ENCODE measurements at regions not wholly inside any gene's neighbourhood (a gene's known extent, or its start where the extent isn't known, plus 50 kb on each side); places are given as distances from the start of the nearest gene placed in this dataset.

DNA sequence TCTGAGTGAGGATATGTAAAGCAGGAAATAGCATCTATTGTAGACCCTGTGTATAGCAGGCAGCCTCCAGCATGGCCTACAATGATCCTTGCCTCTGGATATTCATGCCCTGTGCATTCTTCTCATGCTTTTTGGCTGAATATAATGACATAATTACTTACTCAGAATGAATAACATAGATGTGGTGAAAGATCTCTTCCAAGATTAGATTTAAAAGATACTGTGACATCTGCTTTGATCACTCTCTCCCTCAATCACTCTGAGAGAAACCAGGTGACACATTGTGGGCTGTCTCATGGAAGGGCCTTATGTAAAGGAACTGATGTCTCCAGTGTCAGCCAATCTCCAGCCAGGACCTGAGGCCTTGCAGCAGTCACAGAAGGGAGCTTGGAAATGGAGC is 376.7 kb downstream of the DNAH5 start:
- peak; percentile 75 to 77 for DNase-seq (ENCODE audit: low read depth in 2 of 2)

DNA sequence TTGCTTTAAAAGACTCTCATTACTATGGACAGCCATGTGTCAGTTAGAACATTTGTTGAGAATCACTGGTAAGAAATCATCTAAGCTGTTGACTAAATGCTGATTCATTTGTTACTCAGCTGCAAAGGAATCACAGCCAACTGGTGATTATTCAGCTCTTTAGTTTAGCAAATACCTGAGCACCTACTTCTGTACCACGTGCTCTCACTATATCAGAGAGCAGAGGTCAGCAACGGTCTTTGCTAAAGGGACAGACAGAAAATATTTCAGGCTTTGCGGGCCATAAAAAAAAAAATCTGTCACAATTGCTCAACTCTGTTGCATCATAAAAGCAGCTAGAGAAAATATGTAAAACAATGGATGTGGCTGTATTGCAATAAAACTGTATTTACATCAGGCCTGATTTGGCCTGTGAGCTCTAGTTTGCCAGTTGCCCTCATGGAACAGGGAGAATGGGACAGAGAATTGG is 377.6 kb downstream of the DNAH5 start:
- peak; percentile 81 to 86 for DNase-seq (ENCODE audit: low read depth in 2 of 2)

DNA sequence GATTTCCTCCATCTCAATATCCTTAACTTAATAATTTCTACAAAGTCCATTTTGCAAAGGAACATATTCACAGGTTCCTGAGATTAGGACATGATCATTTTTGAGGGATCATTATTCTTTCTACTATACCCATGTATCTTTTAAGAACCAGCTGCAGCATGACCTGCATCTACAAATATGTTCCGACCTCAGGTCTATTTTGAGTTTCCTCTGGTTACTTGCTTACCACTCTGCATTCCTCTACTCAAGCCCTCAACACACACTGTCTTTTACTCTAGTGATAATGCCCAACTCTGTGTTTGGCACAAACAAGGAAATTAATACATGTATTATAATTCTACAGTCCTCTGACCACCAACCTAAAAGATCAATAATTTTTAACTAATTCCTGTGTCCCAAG is 386.1 kb downstream of the DNAH5 start:
- no peak for DNase-seq (ENCODE audit: low read depth in 2 of 2)

DNA sequence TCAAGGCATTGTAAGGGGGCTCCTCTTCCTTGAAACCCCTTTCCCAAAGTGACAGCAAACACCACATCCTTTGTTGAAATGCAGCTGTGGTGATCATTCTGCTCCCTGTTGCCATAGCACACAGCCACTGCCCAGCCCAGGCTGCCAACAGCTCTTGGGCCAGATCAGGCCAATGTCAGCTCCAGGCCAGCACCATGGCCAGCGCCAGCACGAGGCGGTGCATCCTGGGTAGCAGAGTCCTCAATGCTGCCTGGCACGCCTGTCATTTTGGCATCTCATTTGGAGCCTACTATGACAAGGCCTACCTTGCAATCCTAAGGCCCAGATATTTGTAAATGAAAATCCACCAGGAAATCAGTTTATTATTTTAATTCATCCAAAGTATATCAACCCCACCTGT is 390.6 kb downstream of the DNAH5 start:
- DNase-seq (ENCODE audit: low read depth in 2 of 2): no peak

DNA sequence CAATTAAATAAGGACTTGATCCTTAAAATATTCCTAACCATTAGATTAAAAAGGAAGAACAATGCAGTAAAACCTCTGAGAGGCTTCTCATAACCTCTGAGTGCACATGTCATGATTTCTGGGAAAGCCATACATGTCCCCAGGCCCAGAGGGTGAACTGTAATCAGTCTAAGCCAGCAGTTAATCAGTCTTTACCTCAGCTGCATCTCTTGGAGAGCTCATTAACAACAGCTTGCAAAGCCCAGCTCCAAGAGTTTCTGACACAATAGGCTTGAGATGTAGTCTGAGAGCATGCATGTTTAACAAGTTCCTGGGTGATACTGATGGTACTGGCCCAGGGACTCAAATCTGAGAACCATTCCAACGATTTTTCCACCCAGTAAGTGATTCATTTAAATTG is 392.1 kb downstream of the DNAH5 start:
- no peak for DNase-seq (ENCODE audit: low read depth in 2 of 2)

DNA sequence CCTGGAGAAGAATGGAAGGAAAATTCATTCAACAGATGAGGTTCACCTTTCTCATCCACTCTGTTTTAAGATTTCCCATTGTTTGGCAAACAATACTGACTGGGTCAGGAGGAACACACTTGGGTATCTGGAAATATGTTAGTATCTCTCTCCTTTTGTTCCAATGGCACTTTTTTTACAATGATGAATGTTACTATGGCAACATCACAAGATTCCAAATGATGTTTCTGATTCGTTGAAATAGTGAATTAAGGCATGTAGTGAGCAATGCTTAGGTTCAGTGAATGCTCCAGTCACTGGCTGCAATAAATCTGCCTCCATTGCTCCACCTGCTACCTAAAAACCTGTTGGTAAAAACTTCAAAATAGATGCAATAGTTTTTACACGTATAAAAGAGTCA is 392.8 kb downstream of the DNAH5 start:
- DNase-seq (ENCODE audit: low read depth in 2 of 2): no peak

DNA sequence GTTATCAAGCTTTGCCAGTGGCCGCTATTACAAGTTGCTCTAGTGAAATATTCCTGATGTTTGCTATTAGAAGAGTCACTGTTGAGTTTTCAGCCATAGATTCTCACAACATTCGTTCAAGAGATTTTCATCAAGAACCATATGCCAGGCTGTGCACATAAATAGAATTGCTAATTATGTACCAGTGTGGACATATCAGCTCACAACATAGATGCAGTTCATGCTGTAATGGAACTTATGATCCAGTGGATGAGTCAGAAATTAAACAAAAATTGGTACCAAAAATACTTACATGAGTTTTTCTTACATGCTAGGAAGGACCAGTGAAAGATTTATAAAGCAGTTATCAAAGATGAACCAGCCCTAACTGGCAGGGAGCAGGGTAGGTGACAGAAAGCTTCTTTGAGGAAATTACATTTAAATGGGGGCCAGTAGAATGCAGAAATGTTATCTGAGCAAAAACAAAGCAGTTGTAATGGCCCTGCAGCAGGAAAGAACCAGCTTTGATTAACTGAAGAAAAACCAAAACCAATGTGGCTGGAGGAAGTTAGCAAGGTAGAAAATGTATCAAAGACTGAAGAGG is 404.2 kb downstream of the DNAH5 start:
- no peak for DNase-seq (ENCODE audit: low read depth in 2 of 2)

DNA sequence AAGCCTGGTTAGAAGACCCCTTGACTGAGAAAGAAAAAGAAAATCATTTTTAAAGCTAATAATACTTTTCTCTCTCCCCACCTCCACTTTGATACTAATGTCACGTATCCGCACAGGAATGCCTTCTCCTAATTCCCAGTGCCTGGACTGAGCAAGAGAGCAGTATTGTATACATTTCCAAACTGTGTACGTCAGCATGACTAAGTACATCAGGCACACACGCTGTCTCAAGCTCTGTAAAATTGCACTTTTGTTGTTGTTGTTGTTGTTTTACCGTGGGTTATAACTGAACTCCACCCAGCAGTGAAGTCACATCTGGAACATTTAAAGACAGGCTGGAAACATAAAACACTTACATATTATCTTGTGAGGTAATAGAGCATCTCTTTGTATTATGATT is 407.6 kb downstream of the DNAH5 start:
- no peak for DNase-seq (ENCODE audit: low read depth in 2 of 2)

DNA sequence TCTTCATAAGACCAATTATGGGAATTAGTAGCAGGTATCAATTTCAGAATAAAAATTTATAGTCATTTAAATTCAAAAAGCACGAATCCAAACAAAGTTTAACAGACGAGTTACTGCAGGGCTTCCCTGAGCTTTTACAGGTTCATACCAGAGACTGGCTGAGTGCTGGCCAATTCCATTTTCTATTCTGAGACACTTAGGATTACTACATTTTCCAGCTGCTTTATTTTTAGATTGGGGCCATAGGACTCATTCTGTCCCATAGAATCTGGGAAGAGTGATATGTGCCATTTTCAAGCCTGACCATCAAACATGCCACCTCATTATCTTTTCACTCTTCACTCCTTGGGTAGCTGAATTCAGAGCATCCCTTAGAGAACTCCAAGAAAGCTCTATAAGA is 410.7 kb downstream of the DNAH5 start:
- DNase-seq (ENCODE audit: low read depth in 2 of 2): no peak

DNA sequence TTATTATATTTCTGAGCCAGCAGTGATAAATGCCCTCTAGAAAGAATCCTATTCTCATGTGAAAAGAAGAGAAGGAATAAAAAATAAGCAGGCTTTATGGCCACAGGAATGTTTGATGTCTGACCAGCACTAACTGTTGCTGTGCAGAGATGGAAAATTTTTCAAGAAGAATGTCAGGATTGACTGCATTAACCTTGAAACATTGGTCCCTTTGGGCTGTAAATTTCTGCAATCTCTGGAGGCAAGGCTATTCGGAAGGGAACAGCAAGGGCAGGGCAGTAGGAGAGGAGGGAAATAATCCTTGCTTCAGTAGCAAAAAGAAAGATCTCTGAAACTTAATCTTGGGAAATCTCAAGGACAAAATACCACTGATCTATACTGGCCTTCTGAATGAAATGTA is 415.2 kb downstream of the DNAH5 start:
- DNase-seq (ENCODE audit: low read depth in 2 of 2): no peak

DNA sequence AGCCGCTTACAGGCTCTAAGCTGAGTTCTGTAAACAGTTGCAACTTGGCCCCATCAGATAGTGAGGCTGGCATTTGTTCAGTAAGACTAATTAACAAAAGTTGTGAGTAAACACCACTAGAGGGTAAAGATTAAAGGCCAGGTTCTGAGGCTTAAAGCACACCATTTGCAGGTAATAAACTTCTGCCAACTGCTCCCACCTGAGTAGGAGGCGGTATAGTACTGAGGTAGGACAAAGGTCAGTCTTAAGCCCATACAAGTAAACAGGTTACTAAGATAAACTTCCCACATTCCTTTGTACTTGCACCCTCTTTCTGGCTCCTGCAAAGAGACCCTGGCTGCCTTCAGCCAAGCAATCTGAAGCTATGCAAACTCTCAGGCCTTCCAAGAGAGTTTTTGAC is 419.6 kb downstream of the DNAH5 start:
- no peak for DNase-seq (ENCODE audit: low read depth in 2 of 2)

DNA sequence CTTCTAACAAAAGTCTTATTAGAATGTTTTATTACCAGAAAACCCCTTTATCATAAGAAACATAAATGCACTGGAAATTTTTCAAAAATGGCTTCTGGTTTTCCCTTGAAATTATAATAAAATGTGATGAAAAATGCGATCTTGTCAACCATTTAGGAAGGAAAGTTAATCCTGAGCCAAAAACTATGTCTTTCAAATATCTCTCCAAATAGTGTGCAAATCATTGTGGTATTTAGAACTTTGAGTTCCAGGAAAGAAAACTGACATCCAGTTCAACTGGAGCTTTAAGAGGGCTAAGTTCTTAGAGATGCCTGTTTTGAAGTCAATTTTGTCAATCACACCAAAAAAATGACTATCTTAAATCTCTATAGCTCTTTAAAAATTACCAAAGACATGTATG is 425.4 kb downstream of the DNAH5 start:
- no peak for DNase-seq (ENCODE audit: low read depth in 2 of 2)

DNA sequence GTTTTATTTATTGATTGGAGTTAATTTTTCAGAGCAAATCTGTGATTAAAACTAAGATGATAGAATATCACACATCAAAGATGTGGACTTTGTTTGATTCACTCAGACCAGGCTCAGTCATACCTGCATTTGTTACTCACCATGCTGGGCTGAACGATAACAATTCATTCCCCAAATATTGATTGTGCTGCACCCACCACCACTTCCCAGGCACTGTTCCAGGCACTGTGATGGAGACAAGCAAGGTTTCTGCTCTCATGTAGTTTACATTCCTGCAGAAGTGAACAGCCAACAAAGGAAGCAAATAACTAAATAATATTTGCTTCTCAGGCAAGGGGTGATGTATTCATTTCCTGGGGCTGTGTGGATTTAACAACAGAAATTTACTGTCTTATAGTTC is 428.3 kb downstream of the DNAH5 start:
- no peak for DNase-seq (ENCODE audit: low read depth in 2 of 2)

DNA sequence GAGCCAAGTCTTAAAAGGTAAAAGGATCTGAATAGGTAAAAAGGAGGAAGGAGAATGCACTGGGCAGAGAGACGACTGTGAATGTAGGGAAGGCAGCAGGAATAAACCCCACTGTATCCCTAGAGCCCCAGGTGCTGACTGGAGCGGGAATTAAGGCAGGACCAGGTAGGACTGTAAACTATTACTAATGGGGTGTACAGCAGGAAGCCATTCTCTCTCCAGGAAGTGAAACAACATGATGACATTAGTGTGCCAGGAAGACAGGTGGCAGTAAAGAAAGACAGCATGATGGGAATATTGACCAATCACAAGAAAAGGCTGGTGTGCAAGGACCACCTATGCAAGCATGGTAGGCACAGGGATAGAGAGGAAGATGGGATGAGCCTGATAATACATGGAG is 433.0 kb downstream of the DNAH5 start:
- no peak for DNase-seq (ENCODE audit: low read depth in 2 of 2)

DNA sequence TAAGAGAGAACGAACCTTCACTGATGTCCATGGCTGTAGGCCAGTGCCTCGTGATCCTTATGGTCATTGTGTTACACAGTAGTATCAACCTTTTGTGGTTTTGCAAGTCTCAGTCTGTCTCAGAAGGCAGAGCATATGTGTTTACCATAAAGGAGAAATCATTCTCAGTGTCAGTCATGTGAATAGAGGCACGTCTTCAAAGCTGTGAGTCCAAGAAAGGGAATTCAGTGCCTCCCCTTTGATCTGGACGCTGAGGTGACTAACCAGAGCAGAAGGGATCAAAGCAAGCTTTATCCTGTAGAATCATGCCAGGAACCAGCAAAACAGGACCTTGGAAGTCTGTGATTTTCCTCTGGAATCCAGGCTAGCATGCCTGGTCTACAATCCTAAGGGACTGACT is 433.9 kb downstream of the DNAH5 start:
- DNase-seq (ENCODE audit: low read depth in 2 of 2): no peak

DNA sequence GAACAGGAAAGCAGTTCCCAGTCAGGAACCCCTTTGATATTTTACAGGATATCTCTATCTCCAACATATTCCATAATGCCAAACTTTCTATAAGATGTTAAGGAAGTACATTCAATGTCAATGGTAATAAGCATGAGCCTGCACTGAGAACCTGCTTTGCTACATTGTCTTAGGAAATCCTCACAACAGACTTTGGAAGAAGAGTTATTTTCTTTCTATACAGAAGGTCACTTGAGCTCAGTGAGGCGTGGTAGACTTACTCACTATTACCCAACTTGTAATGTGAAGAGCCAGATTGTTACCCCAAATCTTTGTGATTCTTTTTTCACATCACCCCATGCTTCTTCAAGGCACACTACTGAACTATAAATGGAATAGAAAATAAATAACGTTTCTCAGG is 435.9 kb downstream of the DNAH5 start:
- DNase-seq (ENCODE audit: low read depth in 2 of 2): no peak

DNA sequence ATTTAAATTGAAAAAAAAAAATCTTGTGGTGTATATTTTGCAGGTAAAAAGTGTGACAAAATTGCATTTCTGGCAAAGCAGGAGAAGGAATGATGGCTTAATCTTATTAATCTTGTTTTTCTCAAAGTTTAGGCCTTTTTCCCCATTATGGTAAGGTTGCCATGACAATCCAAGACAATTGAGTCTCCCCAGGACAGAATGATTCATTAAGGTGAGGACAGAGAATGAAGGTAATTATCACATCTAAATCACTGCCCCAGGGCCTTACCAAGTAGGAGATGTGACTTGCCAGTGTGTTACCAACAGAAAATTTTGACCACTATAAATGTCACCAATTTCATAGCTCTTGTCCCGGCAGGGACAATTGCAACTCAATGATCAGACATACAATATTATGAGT is 439.2 kb downstream of the DNAH5 start:
- DNase-seq (ENCODE audit: low read depth in 2 of 2): no peak

DNA sequence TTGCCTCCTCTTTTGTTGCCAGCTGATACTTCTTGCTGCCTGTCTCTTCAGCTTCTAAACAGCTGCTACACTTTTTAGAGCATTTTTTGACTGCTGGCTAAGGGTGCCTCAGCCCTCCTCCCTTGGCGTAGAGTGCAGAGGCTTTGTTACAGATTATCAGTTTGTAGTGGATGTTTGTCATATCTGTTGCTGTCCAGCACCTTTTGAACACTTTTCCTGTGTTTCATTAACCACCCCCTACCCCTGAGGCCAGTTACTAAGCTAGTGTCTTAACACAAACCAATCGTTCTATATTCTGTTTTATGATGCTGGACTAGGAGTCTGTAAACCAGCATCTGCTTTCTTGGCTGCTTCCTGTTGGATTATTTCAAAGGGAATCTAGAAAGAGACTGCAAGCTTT is 441.5 kb downstream of the DNAH5 start:
- no peak for DNase-seq (ENCODE audit: low read depth in 2 of 2)

DNA sequence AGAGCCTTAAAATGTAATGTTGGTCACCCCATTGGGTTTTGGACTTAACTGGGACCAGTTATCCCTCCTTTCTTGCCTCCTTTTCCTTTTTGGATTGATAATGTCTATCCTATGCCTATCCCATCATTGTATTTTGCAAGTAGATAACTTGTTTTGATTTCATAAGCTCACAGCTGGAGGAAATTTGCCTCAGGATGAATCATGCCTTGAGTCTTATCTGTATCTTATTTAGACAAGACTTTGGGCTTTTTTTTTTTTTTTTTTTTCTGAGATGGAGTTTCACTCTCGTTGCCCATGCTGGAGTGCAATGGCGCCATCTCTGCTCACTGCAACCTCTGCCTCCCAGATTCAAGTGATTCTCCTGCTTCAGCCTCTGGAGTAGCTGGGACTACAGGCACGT is 443.3 kb downstream of the DNAH5 start:
- DNase-seq (ENCODE audit: low read depth in 2 of 2): no peak

DNA sequence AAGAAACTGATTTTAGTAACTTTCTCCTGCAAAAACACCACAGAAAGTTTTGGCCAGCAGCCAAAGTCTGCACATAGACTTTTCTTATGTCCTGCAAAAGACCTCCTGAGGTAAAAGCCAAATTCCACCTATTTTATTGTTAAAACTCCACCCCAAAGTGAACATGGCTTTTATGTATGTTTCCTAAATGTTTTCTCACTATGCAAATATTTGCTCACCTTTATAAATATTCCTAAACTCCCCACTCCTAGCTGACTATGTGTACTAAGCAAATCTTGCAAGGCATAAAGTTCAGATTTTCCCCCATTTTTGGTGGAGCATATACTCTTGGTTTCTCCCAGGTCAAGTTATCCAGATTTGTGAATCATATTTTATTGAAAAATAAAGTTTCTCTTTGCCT is 446.2 kb downstream of the DNAH5 start:
- DNase-seq (ENCODE audit: low read depth in 2 of 2): no peak

DNA sequence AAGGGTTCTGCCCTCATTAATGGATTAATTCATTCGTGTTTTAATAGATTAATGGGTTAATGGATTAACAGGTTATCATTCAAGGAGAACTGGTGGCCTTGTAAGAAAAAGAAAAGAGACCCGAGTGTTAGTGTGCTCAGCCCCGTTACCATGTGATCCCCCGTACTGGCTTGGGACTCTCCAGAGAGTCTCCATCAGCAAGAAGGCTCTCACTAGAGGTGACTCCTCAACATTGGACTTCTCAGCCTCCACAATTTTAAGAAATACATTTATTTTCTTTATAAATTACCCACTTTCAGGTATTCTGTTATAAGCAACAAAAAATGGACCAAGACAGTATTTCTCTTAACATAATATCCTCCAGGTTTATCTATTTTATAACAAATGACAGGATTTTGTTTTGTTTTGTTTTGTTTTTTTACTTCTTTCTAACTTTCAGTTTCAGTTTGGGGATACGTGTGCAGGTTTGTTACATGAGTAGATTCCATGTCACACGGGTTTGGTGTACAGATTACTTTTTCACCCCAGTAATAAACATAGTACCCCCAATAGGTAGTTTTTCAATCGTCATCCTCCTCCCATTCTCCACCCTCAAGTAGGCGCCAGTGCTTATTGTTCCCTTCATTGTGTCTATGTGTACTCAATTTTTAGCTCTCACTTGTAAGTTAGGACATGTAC is 456.1 kb downstream of the DNAH5 start:
- no peak for DNase-seq (ENCODE audit: low read depth in 2 of 2)

DNA sequence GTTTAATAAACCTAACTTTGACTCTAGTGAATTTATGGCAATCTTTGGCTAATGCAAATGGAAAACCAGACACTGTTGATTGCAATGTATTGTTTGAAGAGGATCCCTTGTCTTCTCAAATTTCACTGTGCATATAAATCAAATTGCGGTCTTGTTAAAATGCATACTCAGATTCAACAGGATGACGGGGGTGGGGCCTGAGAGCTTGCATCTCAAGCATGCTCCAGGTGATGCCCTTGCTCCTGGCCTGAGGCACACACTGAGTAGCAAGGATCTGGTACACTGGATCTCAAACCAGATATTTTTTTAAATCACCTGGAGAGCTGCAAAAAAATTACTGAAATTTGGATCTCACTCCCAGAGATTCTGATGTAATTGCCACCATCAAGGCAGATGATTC is 463.7 kb downstream of the DNAH5 start:
- DNase-seq (ENCODE audit: low read depth in 2 of 2): no peak

DNA sequence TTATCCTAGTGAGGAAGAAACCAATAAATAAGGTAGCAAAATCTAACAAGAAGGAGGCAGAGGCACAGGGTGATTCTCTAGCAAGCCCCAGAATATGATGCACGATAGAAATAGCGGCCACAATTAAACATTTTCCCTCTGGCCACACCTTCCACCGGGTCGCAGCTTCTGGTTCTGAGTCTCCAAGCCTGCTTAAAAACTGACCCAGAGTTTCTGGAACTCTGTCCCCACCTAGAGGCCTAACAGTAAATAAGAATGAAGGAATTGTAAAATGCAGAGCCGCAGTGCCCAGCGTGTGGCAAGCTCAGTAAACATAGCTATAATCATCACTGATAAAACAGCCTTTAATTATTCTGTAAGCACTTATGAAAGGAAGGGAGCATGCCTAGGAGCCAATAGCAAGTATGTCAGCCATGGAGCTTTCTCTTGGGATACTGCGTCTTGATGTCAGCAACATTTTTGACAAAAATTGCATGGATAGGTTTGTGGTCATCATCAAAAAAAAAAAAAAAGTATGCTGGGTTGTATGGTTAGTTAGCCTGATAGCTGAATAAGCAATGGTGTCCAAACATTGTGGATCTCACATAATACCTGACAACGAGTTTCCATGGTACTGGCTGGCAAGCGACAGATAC is 465.5 kb downstream of the DNAH5 start:
- DNase-seq (ENCODE audit: low read depth in 2 of 2): peak; percentile 3
